MM.1S (cell line): ENCODE measurements at regions not wholly inside any gene's neighbourhood (a gene's known extent, or its start where the extent isn't known, plus 50 kb on each side); places are given as distances from the start of the nearest gene placed in this dataset.
A peak's percentile ranks its signal among the peaks of the same experiment; 100 is the strongest.

Source experiments
- DNase-seq: peaks from one replicate; pipeline ENCODE4 v3.0.0-alpha.2; 2015
- H2AFZ ChIP-seq: fragments of 300-600 bp; sonication (generic); 2 replicates; pipeline ENCODE4 v1.6.0; 2016; ENCODE audit warnings: antibody characterized with exemption, low read length
- H3F3A ChIP-seq: fragments of 300-600 bp; sonication (generic); 2 replicates; pipeline ENCODE4 v1.6.1; 2016; ENCODE audit warnings: mild to moderate bottlenecking, antibody characterized with exemption, low read length, moderate library complexity, mixed read lengths; ENCODE audit not compliant: insufficient read depth
- H3K27ac ChIP-seq: fragments of 300-600 bp; sonication (generic); 2 replicates; pipeline ENCODE4 v1.5.1; 2016; ENCODE audit warnings: mild to moderate bottlenecking, low read length
- H3K27me3 ChIP-seq: fragments of 300-600 bp; sonication (generic); replicated peaks from 2 replicates; pipeline ENCODE4 v1.6.0; 2016; ENCODE audit warnings: low read length; ENCODE audit not compliant: insufficient read depth
- H3K36me3 ChIP-seq: fragments of 300-600 bp; sonication (generic); replicated peaks from 2 replicates; pipeline ENCODE4 v1.6.1; 2016; ENCODE audit warnings: mild to moderate bottlenecking, low read length, mixed read lengths; ENCODE audit not compliant: insufficient read depth
- H3K4me1 ChIP-seq: fragments of 300-600 bp; sonication (generic); 2 replicates; pipeline ENCODE4 v1.6.1; 2016; ENCODE audit warnings: low read length, mixed read lengths
- H3K4me2 ChIP-seq: fragments of 300-600 bp; sonication (generic); 2 replicates; pipeline ENCODE4 v1.6.0; 2016; ENCODE audit warnings: low read depth, low read length
- H3K4me3 ChIP-seq: fragments of 300-600 bp; sonication (generic); 2 replicates; pipeline ENCODE4 v1.5.1; 2016; ENCODE audit warnings: low read length, mixed read lengths
- H3K79me2 ChIP-seq: fragments of 300-600 bp; sonication (generic); 2 replicates; pipeline ENCODE4 v1.6.1; 2016; ENCODE audit warnings: mixed run types, low read length, mixed read lengths
- H3K9ac ChIP-seq: fragments of 300-600 bp; sonication (generic); 2 replicates; pipeline ENCODE4 v1.6.1; 2016; ENCODE audit warnings: low read length, mixed read lengths
- H3K9me2 ChIP-seq: fragments of 300-600 bp; sonication (generic); replicated peaks from 2 replicates; pipeline ENCODE4 v1.6.1; 2016; ENCODE audit warnings: mild to moderate bottlenecking, low read length, mixed read lengths; ENCODE audit not compliant: insufficient read depth
- H3K9me3 ChIP-seq: fragments of 300-600 bp; sonication (generic); replicated peaks from 2 replicates; pipeline ENCODE4 v1.6.1; 2016; ENCODE audit warnings: mild to moderate bottlenecking, low read length, mixed read lengths; ENCODE audit not compliant: insufficient read depth
- H4K20me1 ChIP-seq: fragments of 300-600 bp; sonication (generic); 2 replicates; pipeline ENCODE4 v1.6.1; 2016; ENCODE audit warnings: mild to moderate bottlenecking, low read length, moderate library complexity, mixed read lengths; ENCODE audit not compliant: insufficient read depth
- CTCF ChIP-seq: fragments of 300-600 bp; sonication (generic); IDR thresholded peaks from 2 replicates; pipeline ENCODE4 v1.5.1; 2016; ENCODE audit warnings: antibody characterized with exemption, low read length, mixed read lengths
- EZH2 ChIP-seq: fragments of 300-600 bp; sonication (generic); optimal IDR thresholded peaks from 2 replicates; pipeline ENCODE3; 2017; ENCODE audit warnings: low read depth, mild to moderate bottlenecking, antibody characterized with exemption, low read length, mixed read lengths
- EZH2phosphoT487 ChIP-seq: fragments of 300-600 bp; sonication (generic); IDR thresholded peaks from 2 replicates; pipeline ENCODE4 v1.6.1; 2018; ENCODE audit warnings: antibody characterized with exemption, low read length

GRCh38 chr2:105573490-105573889 lies 171.2 kb upstream of the NCK2 start:
- DNase-seq, result peak; percentile 77
- Histone ChIP-seq H3K4me3 (peak overlapping the region; percentile 43), H3K27ac (peak overlapping the region; percentile 68), H4K20me1 (no peaks in the 10 kb centered on the region), H3K4me2 (peak overlapping the region; percentile 92), H3K79me2 (no peaks in the 10 kb centered on the region), H2AFZ (peak overlapping the region; percentile 83), H3K9ac (peak overlapping the region; percentile 49; the same call in 1 of the 2 replicates), H3K27me3 (no peaks in the 10 kb centered on the region), H3K36me3 (no peaks in the 10 kb centered on the region), H3K4me1 (peaks cover 30% of the 10 kb centered on the region), H3F3A (peaks cover 18% of the 10 kb centered on the region), H3K9me2 (no peaks in the 10 kb centered on the region), H3K9me3 (no peaks in the 10 kb centered on the region)
- TF ChIP-seq EZH2, result no peak
- no peak for TF ChIP-seq EZH2phosphoT487
- no peak for TF ChIP-seq CTCF

GRCh38 chr2:105571445-105571987 lies 172.7 kb upstream of the FHL2 start:
- no peaks in the 10 kb centered on the region for H3K9me2 ChIP-seq
- no peak for DNase-seq
- no peak overlapping the region for H3K9ac ChIP-seq
- no peak overlapping the region for H3K27ac ChIP-seq
- H4K20me1 ChIP-seq, result no peaks in the 10 kb centered on the region
- H2AFZ ChIP-seq, result no peak overlapping the region
- H3K4me2 ChIP-seq, result no peak overlapping the region
- no peak overlapping the region for H3K4me3 ChIP-seq
- H3K79me2 ChIP-seq, result no peaks in the 10 kb centered on the region
- H3K27me3 ChIP-seq, result no peaks in the 10 kb centered on the region
- H3K9me3 ChIP-seq, result no peaks in the 10 kb centered on the region
- H3K36me3 ChIP-seq, result no peaks in the 10 kb centered on the region
- peaks cover 18% of the 10 kb centered on the region for H3F3A ChIP-seq
- no peak for TF ChIP-seq CTCF
- no peak for TF ChIP-seq EZH2
- no peak for TF ChIP-seq EZH2phosphoT487
- H3K4me1 ChIP-seq, result peaks cover 25% of the 10 kb centered on the region

GRCh38 chr2:105570757-105571156 lies 171.9 kb upstream of the FHL2 start:
- TF ChIP-seq EZH2phosphoT487 (no peak), EZH2 (no peak), CTCF (no peak)
- Histone ChIP-seq H3K27me3 (no peaks in the 10 kb centered on the region), H3K4me2 (no peak overlapping the region), H3F3A (peaks cover 18% of the 10 kb centered on the region), H3K9me2 (no peaks in the 10 kb centered on the region), H4K20me1 (no peaks in the 10 kb centered on the region), H3K27ac (no peak overlapping the region), H3K9ac (no peak overlapping the region), H2AFZ (no peak overlapping the region), H3K36me3 (no peaks in the 10 kb centered on the region), H3K4me1 (peaks cover 24% of the 10 kb centered on the region), H3K4me3 (no peak overlapping the region), H3K79me2 (no peaks in the 10 kb centered on the region), H3K9me3 (no peaks in the 10 kb centered on the region)
- DNase-seq, result no peak
